A549 (cell line): ENCODE measurements at regions not wholly inside any gene's neighbourhood (a gene's known extent, or its start where the extent isn't known, plus 50 kb on each side); places are given as distances from the start of the nearest gene placed in this dataset.

ENCODE experiments used
- CTCF ChIP-seq: fragments of >200 bp; sonication (Bioruptor Twin); formaldehyde crosslinking; IDR thresholded peaks from 3 replicates; pipeline ENCODE4 v1.5.1; 2016
- PHF8 ChIP-seq: fragments of 200-600 bp; sonication (generic); IDR thresholded peaks from 2 replicates; pipeline ENCODE4 v1.6.1; 2016; ENCODE audit warnings: low read depth, mild to moderate bottlenecking, antibody characterized with exemption, moderate library complexity, borderline replicate concordance

- no peak for TF ChIP-seq CTCF
- TF ChIP-seq PHF8 = no peak
Measured at GRCh38 chr6:144731229-144731628, 446.1 kb downstream of the UTRN start.
